HCT116 (cell line): ENCODE measurements at regions not wholly inside any gene's neighbourhood (a gene's known extent, or its start where the extent isn't known, plus 50 kb on each side); places are given as distances from the start of the nearest gene placed in this dataset.

Experiments used
- CBX3 ChIP-seq: IDR thresholded peaks from 2 replicates; pipeline ENCODE4 v1.6.1; 2012; ENCODE audit warnings: low read depth
- CTCF ChIP-seq, 3 experiments: fragments of 200-600 bp in 1 of 3; sonication (generic) in 1 of 3; IDR thresholded peaks in 2 of 3; conservative IDR thresholded peaks in 1 of 3; 2 replicates each; pipeline ENCODE4 v1.5.1; 2012 to 2017; ENCODE audit warnings: low read depth in 2 of 3, low read length in 2 of 3, antibody characterized with exemption in 1 of 3, borderline replicate concordance in 1 of 3, control low read depth in 1 of 3, mild to moderate bottlenecking in 1 of 3, mixed read lengths in 1 of 3, mixed run types in 1 of 3, moderate library complexity in 1 of 3; ENCODE audit not compliant: insufficient read depth in 1 of 3
- EZH2 ChIP-seq: fragments of 200-600 bp; sonication (generic); IDR thresholded peaks from 2 replicates; pipeline ENCODE4 v1.6.1; 2017; ENCODE audit warnings: antibody characterized with exemption, mixed run types
- EZH2phosphoT487 ChIP-seq: fragments of 200-600 bp; IDR thresholded peaks from 2 replicates; pipeline ENCODE4 v1.6.1; 2018; ENCODE audit warnings: antibody characterized with exemption, borderline replicate concordance
- MAX ChIP-seq: IDR thresholded peaks from 2 replicates; pipeline ENCODE4 v1.6.1; 2012
- POLR2A ChIP-seq: IDR thresholded peaks from 2 replicates; pipeline ENCODE4 v1.7.0; 2011; ENCODE audit warnings: borderline replicate concordance; ENCODE audit not compliant: insufficient read depth, insufficient read length; ENCODE audit errors: extremely low read depth
- RAD21 ChIP-seq: IDR thresholded peaks from 2 replicates; pipeline ENCODE4 v1.6.1; 2012; ENCODE audit warnings: low read depth, mild to moderate bottlenecking
- SIN3A ChIP-seq: IDR thresholded peaks from 2 replicates; pipeline ENCODE4 v1.6.1; 2012; ENCODE audit warnings: low read depth

GRCh38 chr9:36739373-36740116, 166.8 kb downstream of the MELK start:
- TF ChIP-seq POLR2A, result no peak
- no peak for TF ChIP-seq MAX
- TF ChIP-seq CTCF (IDR thresholded peaks at IDR 0.05 in 2 of 3, conservative IDR thresholded peaks at IDR 0.05 in 1 of 3; ENCODE audit: borderline replicate concordance in 1 of 3, insufficient read depth in 1 of 3, low read depth in 2 of 3, low read length in 2 of 3), result no peak
- TF ChIP-seq EZH2, result no peak
- TF ChIP-seq RAD21, result no peak
- no peak for TF ChIP-seq SIN3A
- no peak for TF ChIP-seq EZH2phosphoT487
- TF ChIP-seq CBX3, result no peak
